ENCODE measurements at regions not wholly inside any gene's neighbourhood (a gene's known extent, or its start where the extent isn't known, plus 50 kb on each side); places are given as distances from the start of the nearest gene placed in this dataset.

DNA sequence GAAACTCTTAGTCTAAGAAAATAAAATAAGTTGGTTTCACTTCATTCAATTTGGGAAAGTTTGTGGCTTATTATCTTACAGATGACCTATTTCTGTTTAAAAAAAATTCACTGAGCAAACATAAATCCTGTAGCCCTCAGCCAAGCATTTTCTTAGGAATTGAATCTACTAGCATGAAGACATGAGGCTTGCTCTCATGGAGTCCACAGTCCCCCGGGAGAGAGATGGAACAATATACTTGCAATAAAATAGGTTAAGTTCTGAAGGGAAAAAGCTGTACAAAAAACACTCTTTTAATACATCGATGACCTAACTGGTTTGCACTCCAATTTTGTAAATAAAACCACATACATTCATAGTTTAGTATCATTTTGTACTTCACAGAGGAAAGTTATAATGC lies 642.6 kb upstream of the FAM241A start:
- Histone ChIP-seq H3K4ac (ENCODE audit: low read depth, low read length) (no peak overlapping the region), H4K91ac (ENCODE audit: insufficient read depth, low read depth, low read length) (no peak overlapping the region), H2BK5ac (ENCODE audit: low read depth, low read length, poor library complexity, severe bottlenecking) (no peak overlapping the region), H2AK5ac (ENCODE audit: low read depth, low read length) (no peak overlapping the region), H3K79me1 (ENCODE audit: low read depth in 1 of 2, low read length in 2 of 2) (no peaks in the 10 kb centered on the region), H3K9me1 (ENCODE audit: insufficient read depth, low read length) (no peaks in the 10 kb centered on the region; the same call in 1 of the 2 replicates), H3K36me3 (ENCODE audit: control insufficient read depth, insufficient read depth, low read length) (no peaks in the 10 kb centered on the region), H3K14ac (replicated peaks; ENCODE audit: low read depth, low read length) (no peak overlapping the region), H3K9ac (ENCODE audit: low read depth, low read length) (no peak overlapping the region), H2BK15ac (ENCODE audit: low read depth, low read length) (no peak overlapping the region), H3K4me1 (ENCODE audit: control insufficient read depth, insufficient read depth, low read length) (peaks cover 2% of the 10 kb centered on the region; the same call in 1 of the 2 replicates), H3K27ac (ENCODE audit: insufficient read depth, low read length) (no peak overlapping the region), H3K56ac (ENCODE audit: extremely low read depth, insufficient read depth, low read length) (no peak overlapping the region), H3K27me3 (ENCODE audit: control insufficient read depth, insufficient read depth, low read length) (no peaks in the 10 kb centered on the region), H3K4me3 (ENCODE audit: insufficient read depth, low read depth, low read length) (no peak overlapping the region), H3K23ac (ENCODE audit: low read depth, low read length) (no peak overlapping the region), H4K5ac (ENCODE audit: low read depth, low read length) (no peak overlapping the region), H2BK20ac (ENCODE audit: low read depth, low read length) (no peak overlapping the region), H4K20me1 (ENCODE audit: insufficient read depth, low read length) (no peaks in the 10 kb centered on the region), H2AK9ac (replicated peaks; ENCODE audit: low read depth, low read length, poor library complexity) (no peak overlapping the region), H3K4me2 (ENCODE audit: low read depth, low read length) (no peak overlapping the region), H3K18ac (ENCODE audit: low read depth, low read length) (no peak overlapping the region), H2AFZ (replicated peaks; ENCODE audit: low read length, poor library complexity) (no peak overlapping the region), H4K8ac (ENCODE audit: low read depth in 2 of 2, low read length in 2 of 2) (no peak overlapping the region), H3K9me3 (ENCODE audit: control insufficient read depth, insufficient read depth, low read length) (no peaks in the 10 kb centered on the region), H2BK120ac (ENCODE audit: low read depth, low read length) (no peak overlapping the region)
- no peak for TF ChIP-seq BHLHE40 (IDR thresholded peaks at IDR 0.05; ENCODE audit: low read depth, low read length)
- TF ChIP-seq POLR2A (IDR thresholded peaks at IDR 0.05; ENCODE audit: low read depth, low read length), result no peak
- no peak for TF ChIP-seq CEBPB (IDR thresholded peaks at IDR 0.05; ENCODE audit: low read depth, low read length)
- no peak for TF ChIP-seq CHD1 (IDR thresholded peaks at IDR 0.05; ENCODE audit: low read depth, low read length)
- TF ChIP-seq FOS (IDR thresholded peaks at IDR 0.05; ENCODE audit: low read depth, low read length), result no peak
- no peak for TF ChIP-seq NFE2L2 (IDR thresholded peaks at IDR 0.05; ENCODE audit: low read depth, low read length)
- no peak for TF ChIP-seq SMC3 (IDR thresholded peaks at IDR 0.05; ENCODE audit: low read depth, low read length)
- TF ChIP-seq MAZ (IDR thresholded peaks at IDR 0.05; ENCODE audit: borderline replicate concordance, low read depth, low read length), result no peak
- no peak for TF ChIP-seq MAFK (IDR thresholded peaks at IDR 0.05; ENCODE audit: low read depth, low read length)
- TF ChIP-seq, protein P1, sequence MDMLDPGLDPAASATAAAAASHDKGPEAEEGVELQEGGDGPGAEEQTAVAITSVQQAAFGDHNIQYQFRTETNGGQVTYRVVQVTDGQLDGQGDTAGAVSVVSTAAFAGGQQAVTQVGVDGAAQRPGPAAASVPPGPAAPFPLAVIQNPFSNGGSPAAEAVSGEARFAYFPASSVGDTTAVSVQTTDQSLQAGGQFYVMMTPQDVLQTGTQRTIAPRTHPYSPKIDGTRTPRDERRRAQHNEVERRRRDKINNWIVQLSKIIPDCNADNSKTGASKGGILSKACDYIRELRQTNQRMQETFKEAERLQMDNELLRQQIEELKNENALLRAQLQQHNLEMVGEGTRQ (IDR thresholded peaks at IDR 0.05; ENCODE audit: low read depth, low read length), result no peak
- TF ChIP-seq MXI1 (IDR thresholded peaks at IDR 0.05; ENCODE audit: borderline replicate concordance, low read depth, low read length), result no peak
- TF ChIP-seq, protein P2, sequence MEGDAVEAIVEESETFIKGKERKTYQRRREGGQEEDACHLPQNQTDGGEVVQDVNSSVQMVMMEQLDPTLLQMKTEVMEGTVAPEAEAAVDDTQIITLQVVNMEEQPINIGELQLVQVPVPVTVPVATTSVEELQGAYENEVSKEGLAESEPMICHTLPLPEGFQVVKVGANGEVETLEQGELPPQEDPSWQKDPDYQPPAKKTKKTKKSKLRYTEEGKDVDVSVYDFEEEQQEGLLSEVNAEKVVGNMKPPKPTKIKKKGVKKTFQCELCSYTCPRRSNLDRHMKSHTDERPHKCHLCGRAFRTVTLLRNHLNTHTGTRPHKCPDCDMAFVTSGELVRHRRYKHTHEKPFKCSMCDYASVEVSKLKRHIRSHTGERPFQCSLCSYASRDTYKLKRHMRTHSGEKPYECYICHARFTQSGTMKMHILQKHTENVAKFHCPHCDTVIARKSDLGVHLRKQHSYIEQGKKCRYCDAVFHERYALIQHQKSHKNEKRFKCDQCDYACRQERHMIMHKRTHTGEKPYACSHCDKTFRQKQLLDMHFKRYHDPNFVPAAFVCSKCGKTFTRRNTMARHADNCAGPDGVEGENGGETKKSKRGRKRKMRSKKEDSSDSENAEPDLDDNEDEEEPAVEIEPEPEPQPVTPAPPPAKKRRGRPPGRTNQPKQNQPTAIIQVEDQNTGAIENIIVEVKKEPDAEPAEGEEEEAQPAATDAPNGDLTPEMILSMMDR (conservative IDR thresholded peaks at IDR 0.05; ENCODE audit: low read depth, low read length), result no peak
- no peak for TF ChIP-seq RFX5 (IDR thresholded peaks at IDR 0.05; ENCODE audit: low read depth, low read length)
- TF ChIP-seq RAD21 (IDR thresholded peaks at IDR 0.05; ENCODE audit: low read length), result no peak
- TF ChIP-seq RCOR1 (IDR thresholded peaks at IDR 0.05; ENCODE audit: insufficient replicate concordance, low read length), result no peak
- TF ChIP-seq, protein P3, sequence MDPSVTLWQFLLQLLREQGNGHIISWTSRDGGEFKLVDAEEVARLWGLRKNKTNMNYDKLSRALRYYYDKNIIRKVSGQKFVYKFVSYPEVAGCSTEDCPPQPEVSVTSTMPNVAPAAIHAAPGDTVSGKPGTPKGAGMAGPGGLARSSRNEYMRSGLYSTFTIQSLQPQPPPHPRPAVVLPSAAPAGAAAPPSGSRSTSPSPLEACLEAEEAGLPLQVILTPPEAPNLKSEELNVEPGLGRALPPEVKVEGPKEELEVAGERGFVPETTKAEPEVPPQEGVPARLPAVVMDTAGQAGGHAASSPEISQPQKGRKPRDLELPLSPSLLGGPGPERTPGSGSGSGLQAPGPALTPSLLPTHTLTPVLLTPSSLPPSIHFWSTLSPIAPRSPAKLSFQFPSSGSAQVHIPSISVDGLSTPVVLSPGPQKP (IDR thresholded peaks at IDR 0.05; ENCODE audit: borderline replicate concordance, low read depth, low read length), result no peak
- POLR2A ChIA-PET (ENCODE audit: unreplicated experiment), result no interaction called here
- no CpG with 5 or more reads among the region's 2 CpGs for WGBS, 2 experiments (ENCODE audit: extremely low coverage in 2 of 2, insufficient read length in 1 of 2)
- no peak for ATAC-seq (ENCODE audit: low read depth)
- BruUV-seq (replicated peaks), result no TSS peak
- dilution Hi-C loops (cut with HindIII; ENCODE audit: low sequenced_read_pairs, unreplicated experiment), result no loop called here
- no peak for DNase-seq
- in situ Hi-C loops (cut with MboI; ENCODE audit: low sequenced_read_pairs), result no loop called here
- CTCF ChIA-PET, result no interaction called here
- intact Hi-C loops (cut with micrococcal nuclease), result no loop called here

Data from IMR-90 (cell line).